HG03280 (cell line): ENCODE measurements at regions not wholly inside any gene's neighbourhood (a gene's known extent, or its start where the extent isn't known, plus 50 kb on each side); places are given as distances from the start of the nearest gene placed in this dataset.

Source experiments
- ATAC-seq: cut with Tn5 transposase; IDR thresholded peaks from one replicate; pipeline ENCODE4 v1.9.1; 2021; ENCODE audit warnings: mild to moderate bottlenecking, moderate library complexity; ENCODE audit not compliant: unreplicated experiment

DNA sequence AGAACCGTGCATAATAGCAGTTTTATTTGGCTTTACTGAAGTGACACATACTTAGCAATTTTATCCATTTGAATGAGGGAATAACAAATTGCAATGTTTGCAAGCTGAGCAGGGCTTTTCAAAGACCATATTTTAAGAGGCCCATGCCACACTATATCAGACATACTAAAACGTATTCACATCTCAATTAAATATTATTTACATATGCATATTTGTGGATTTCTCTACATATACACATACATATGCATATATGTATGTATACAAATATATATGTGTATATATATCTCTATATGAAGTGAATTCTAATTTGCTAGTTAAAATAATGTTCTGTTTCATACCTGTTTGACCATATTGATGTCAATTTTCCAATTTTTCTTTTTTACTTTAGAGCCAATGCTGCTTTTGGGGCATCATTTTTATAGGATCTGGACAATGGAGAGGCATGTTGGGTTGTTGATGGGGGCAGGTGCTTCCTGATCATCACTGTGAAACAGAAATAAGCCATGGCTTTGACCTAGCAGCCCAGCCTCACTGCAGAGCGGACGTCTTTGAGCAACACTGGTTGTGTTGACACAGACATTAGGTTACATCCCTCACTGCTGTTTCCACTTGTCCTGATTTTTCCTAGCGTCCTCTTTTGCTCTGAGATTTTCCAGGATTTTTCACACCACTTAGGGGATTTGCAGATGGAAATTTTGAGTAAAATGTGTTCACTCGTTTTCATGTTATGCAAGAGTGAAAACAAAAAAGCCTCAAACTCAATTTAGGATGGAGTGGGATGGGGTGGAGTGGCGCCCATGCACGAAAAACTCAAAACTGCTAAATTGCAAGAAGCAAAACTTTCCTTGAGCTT, 56.9 kb downstream of the RDH14 start:
- ATAC-seq, result no peak

DNA sequence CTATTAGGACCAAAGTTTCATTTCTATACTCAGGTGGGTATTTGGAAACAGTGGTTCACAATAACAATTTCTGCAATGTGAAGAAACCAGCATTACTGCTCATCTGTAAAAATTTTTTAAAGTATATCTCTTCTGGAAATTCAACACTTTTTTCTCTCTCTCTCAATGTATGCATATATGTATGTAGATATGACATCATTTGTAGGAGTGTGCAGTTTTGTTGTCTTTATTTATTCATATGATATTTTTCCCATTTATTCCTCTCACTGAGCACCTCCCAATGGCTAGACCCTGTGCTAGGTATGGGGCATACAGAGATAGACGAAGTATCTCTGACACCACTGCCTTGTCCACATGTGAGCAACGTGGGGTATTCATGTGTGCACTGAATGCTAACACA, 58.3 kb downstream of the RDH14 start:
- no peak for ATAC-seq

DNA sequence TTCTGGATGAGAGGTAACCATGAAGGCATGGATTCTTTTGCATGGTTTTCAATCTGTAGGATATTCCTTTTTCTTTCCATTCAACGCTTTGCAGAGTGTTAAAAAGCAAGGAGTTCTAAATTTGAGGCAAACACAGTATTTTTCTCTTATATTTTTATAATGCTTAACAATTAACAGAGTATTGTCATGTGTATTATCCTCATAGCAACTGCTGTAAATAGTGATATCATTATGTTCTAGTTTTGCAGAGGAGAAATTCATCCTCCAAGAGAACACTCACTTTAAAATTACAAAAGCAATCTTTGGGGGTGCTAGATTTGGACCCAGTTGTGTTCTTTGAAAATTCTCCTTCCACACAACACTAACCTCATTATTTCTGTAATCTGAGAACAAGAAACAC, 58.7 kb downstream of the RDH14 start:
- no peak for ATAC-seq

DNA sequence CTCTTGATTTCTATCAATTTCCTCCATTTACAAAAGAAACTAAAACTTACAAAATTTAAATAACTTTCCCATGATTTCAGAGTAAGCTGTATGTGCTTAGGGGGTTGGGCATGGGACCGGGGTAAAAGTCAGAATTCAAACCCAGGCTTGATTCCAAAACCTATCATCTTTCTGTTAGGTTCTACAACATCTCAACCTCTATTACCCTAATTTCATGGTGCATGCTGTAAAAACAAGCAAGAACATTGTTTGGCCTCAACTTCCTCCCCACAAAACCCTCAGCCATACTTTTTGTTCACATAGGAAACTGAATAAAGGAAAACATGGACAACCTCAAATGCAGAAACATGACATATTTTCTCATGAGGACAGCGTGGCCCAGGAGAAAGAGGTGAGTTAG, 59.3 kb downstream of the RDH14 start:
- no peak for ATAC-seq

DNA sequence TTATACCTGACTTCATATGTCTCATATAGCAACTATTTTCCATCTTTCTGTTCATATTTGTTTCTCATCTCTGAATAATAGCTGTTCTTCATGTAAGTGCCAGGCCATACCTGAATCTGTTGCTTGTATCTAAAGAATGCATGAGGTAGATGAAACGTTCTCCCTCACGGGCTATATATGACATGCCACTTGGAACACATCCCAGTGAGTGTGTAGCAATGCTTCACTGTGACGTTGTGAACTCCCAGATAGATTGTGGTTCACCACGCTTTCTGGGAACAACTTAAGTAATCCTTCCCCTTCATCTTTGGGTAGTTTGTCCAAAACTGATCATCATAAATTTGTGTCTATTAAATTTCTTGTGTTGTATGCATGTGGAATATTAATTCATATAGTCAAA, 60.1 kb downstream of the RDH14 start:
- ATAC-seq, result no peak

DNA sequence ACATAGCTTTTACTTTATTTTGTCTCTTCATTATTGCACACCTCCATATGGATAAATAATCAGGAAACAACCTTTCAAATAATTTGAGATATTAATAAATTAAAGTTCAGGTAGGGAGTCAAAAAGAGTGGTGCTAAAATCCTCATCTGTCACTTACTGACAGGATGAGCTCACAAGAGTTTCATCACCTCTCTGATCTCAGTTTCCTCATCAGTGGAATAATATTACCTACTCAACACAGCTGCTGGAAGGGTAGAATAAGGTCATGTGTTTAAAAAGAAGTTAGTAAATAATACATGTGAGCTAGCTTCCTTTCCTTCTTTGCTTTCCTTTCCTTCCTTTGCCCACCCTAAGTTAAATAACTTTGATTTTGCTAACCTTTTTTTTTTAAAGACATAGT, 61.9 kb downstream of the RDH14 start:
- ATAC-seq, result no peak

DNA sequence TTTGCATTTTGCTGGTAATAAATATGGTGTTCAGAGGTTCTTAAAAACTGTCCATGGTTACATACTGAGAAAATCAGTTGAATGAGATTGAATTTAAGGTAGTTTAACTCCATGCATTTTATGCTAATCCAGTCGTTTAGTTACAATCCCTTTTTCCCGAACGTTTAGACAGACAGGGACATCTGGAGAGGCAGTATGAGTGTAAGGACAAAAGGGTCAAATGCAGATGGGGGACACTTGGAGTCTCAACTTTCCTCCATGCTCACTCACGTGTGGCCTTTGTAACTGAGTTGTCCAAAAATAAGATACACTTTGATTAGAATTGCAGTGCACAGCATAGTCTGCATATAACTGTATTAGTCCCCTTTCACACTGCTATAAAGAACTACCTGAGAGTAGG, 63.9 kb downstream of the RDH14 start:
- ATAC-seq, result no peak

DNA sequence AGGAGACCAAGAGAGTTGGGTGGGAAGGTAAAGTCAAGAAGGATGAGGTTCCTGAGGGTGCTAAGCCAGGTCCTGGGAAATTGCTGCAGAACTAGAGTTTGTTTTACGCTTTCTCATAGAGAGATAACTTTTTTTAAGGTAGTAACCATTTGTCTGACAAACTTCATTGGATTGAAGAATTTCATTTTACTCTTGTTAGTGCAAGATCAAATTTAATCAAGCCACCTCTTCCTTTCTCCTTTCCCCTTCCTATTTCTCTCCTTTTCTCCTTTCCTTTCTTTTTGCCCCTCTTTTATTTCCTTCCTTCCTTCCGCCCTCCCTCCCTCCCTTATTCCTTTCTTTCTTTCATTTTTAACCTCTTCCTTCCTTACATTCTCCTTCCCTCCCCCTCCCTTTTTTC, 65.4 kb downstream of the RDH14 start:
- ATAC-seq, result no peak

DNA sequence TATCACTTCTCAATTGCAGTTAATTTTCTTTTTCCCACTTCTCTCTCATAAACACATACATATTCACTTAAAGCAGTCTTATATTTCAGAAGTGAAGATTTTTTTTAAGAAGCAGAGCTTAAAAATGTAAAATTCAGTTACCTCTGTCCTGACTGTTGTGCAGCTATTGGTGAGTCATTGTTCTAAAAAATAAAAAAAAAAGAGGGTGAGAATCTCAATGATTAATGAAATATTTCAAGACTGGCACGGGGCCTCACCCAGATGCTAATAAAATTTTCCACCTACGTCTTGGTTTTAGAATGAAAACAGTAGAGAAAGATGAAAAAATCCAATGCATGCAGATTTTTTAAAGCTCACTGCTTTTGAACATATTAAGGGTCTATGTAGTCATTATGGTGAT, 67.7 kb downstream of the RDH14 start:
- ATAC-seq, result no peak

DNA sequence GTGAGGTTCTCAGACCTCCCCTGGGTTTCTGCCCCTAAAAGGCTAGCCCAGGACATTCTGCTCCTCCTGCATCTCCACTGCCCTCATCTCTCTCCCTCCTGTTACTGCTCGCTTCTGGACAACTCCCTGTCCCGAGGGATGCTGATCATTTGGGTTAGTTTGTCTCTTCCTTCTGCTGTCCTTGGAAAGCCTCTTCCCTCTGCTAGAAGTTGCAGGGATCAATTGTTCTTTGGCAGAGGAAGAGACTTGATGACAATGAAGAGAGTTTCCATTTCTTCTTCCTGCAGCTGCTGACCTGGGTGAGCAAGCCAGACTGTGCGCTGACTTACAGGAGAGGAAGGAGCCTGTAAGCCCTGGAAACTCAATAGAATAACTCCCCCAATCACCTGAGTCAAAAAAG, 68.9 kb downstream of the RDH14 start:
- ATAC-seq, result no peak

DNA sequence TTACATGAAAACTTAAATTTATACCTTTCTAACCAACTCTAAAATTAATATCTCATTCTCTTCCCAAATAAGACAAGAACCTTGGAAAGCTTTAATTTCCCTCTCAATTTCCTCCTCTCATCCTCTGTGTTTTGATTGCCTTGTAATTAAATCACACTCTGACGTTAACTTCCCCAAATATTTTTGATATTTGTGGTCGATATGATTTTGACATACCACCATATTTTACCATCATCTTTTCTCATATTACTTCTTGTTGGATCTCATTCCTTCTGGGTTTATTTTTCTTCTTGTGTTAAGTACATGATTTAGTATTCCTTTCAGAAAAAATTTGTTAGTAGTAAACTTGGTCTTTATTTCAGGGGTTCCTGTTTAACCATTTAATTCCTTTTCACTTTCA, 69.6 kb downstream of the RDH14 start:
- ATAC-seq, result no peak

DNA sequence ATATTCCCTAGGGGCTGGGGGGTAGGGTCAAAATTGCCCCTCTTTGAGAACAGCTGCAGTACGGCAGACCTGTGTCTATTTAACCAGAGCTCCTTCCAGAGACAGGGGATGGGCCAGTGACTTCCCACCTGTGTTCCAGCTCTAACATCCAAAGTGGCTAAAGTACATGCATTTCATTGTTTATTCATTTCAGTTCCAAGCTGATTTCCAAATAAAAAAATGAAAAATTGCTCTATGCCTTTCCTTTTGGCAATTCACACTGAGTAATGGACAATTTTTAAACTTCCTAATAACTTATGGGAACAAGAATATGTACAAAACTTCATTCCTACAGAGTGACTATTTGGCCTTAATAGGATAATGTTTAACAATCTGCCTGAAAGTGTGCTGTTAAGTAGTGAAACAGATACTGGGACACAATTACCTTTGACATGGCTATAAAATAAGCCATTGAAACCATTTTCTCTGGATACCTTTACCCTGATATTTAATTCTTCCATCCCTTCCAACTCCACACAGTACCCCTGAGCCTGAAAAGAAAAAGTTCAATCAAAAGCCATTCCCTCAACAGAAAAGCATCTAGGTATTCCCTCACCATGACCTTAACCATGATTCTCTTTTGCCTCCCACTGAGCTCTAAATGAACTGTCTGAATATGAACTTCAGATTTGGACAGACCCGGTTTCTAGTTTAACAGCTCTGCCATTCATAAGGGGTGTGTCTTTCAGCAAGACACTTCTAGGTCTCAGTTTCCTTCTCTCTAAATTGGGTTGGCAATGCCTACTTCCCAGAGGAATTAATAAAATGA, 73.1 kb downstream of the RDH14 start:
- ATAC-seq, result no peak

DNA sequence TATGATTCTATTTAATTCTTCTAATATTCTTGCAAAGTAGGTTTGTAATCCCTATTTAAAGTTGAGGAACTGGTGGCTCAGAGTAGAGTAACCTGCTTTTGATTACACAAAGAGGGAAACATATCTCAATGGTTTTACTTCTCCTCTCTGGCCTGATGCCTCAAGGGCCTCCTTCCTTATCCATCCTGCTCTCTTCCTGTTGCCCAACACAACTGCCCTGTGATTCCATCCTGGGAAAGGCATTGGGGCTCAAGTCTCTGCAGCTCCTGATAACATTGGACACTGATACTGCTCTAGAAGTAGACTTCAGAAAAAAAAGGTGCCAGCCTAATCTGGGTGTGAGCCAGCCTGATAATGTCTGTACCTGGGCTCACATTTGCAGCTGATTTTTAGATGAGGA, 75.8 kb downstream of the RDH14 start:
- ATAC-seq, result no peak

DNA sequence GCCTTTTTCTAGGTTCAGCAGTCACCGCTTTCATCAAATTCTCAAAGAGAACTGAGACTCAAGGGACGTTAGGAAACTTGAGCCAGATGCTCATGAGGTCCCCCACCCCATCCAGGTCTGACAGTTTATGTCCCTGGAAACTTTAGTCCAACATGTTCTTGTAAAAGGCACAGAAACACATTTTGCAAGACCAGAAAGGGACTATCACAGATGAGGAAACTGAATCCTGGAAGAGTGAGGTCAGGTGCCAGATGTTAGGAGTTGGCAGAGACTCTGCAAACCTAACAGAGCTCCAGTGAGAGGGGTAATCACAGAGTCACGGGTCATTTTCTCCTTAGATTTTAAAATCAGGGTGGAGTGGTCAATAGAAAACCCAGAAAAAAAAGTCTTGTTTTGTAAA, 76.6 kb downstream of the RDH14 start:
- ATAC-seq, result no peak

DNA sequence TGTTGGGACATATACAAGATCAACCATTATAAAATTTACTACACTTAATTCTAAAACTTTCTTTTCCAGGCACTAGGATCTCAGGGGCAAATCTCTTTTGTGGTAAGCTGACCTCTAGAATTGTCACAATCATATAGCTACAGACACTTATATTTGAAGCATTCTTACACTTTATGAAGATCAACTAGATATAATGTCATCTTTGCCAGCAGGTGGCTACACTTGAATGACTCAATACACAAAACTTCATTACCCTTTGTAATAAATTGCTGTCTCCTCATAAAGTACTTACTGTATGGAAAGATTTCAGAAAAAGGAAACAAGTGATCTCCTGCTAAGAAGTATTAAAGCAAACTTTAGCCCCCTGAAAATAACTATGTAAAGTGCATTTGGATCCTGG, 77.8 kb downstream of the RDH14 start:
- no peak for ATAC-seq

DNA sequence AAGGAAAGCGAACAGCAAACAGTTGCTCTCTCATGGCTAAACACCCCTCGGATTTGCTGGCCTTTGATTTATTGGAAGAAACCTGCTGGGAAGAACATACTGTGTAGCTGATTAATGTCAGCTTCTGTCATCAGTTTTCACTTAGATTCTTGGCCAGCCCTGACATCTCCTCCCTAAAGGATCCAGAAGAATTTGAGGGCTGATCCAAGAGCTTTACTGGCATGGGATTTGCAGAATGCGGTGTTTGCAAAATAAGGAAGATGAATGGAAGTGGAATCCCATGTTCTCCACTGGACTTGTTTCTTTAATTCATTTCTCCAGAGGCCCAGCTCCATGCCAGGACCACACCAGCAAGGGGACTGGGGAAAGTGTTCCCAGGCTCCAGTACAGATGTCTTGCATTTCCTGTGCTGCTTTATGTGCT, 80.5 kb downstream of the RDH14 start:
- no peak for ATAC-seq

DNA sequence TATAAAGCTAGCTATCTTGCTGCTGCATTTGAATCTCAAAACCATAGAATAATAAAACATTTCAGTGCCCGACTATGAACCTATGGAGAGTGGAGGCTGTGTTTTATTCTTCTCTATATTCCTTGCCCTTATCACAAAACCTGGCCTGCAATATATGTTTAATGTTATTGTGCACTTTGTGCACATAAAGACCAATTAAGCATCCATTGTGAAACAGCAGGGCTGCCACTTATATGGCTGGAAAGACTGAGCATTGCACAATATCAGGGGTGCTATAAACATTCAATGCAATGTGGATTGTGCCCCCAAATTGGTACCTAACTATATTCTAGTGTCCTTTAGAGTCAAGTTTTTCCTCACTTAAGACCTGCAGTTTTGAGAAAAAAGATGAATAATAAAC, 83.2 kb downstream of the RDH14 start:
- no peak for ATAC-seq

DNA sequence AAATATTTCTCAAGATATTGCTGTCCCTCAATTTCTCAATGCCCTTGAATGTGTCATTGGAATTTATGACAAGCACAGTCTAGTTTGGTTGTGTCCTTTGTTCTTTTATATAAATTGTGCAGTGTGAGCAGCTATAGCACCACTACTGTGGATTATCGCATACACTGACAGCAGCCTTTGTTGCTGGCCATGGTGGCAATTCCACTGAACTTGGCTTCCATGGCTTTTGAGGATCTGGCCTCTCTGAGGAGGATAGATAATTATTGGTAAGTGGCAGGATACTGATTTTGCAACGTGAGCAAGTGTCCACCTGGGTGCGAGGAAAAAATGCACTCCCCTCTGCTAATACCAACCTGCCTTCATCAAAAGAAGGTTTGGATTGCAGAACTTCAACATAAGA, 84.0 kb downstream of the RDH14 start:
- no peak for ATAC-seq

DNA sequence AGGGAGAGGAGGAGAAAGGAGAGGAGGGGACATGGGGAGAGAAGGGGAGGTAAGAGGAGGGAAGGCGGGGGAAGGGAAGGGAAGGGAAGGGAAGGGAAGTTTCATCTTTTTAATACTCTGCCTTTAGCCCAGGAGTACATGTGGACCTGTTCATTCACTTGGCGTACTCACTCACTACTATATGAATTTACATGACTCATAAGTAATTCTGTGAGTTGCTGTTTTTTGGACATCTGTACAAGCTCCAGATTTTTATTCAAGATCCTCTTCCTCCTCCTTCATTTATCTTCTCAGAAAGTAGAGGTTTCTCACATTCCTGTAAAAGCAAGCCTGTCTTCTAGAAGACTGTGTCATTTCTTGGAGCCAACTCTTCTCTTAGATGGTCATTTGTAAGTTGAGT, 84.6 kb downstream of the RDH14 start:
- ATAC-seq, result no peak

DNA sequence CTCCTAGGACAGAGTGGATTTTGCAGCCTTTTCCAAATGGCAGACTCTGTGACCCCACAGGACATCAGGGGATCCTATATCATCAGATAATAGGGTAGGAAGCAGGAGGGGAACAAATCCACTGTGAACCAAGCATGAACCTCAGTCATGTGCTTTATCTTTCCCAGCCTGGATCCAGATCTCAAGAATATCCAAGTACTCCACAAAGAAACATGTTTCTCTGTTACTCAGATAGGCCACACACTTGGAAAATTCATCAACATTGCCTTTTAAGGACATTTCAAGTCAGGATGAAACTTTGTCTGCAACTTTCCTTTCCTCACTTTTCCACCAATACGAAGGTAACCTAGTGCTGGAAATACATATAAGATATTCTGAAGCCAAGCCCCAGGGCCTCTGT, 85.8 kb downstream of the RDH14 start:
- ATAC-seq, result no peak

DNA sequence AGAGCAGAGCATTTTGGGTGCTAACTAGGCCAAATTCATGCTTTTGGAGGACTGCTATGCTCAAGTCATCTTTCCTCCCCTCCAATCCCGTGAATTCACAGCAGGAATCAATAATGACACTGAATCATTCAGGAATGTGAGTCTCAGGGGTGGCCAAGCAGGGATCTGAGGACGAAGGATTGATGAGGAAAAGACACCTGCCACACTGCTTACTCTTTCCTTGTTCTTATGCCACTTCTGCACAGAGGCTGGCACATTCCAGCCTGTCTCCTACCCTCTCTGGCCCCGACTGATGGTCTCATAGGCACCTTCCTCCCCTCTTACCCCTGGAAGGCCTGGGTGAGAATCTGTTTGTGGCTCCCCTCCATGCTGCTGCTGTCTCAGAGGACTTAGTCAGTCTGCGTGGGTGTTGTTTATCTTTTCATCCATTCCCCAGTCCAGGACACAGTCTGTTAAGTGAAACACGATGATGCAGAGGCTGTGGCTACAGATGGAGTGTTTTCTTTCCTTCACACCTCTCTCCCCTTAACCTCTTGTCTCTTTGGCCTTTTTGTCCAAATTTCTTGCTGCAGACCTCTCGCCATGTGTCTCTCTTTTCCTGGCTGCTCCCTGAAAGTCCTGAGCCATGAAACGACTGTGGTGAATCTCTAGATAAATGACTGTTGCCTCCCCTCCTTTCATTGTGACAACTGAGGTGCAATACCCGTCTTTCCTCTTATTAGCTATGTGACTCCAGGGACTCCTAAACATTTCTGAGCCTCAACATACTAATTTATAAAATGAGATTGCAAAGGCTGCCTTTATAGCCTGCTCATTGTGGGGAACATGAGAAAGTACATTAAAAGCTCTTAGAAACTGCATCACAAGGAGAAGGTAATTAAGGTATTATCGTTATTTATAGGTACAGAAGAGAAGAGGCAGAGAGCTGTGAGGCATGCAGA, 86.9 kb downstream of the RDH14 start:
- ATAC-seq, result no peak
